GM21528 (cell line): ENCODE measurements at regions not wholly inside any gene's neighbourhood (a gene's known extent, or its start where the extent isn't known, plus 50 kb on each side); places are given as distances from the start of the nearest gene placed in this dataset.
"Not testable (repeated sequence)": the region's sequence is repeated elsewhere in the genome, so short reads cannot be mapped to it uniquely, and the experiment has no call there.

Source experiments
- ATAC-seq: cut with Tn5 transposase; IDR thresholded peaks from one replicate; pipeline ENCODE4 v1.9.1; 2021; ENCODE audit warnings: mild to moderate bottlenecking, moderate library complexity; ENCODE audit not compliant: unreplicated experiment, low FRiP score

DNA sequence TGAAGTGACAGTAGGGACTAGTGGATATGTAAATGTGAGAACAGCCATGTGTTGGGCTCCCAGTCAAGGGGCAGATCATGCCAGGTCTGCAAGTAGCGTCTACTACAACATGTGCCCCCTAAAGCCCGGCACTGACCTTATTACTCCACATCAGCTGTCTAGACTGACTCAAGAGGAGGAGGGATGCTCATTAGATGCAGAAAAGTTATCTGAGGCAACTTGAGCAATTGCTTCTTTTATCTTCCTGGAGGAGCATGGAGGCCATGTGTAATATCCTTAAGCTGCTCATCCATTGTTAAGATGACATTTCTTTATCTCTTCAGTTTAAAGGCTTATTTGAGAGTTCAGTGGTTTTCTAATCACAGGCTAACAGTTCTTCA, 404.7 kb upstream of the FLRT2 start:
- ATAC-seq = no peak

DNA sequence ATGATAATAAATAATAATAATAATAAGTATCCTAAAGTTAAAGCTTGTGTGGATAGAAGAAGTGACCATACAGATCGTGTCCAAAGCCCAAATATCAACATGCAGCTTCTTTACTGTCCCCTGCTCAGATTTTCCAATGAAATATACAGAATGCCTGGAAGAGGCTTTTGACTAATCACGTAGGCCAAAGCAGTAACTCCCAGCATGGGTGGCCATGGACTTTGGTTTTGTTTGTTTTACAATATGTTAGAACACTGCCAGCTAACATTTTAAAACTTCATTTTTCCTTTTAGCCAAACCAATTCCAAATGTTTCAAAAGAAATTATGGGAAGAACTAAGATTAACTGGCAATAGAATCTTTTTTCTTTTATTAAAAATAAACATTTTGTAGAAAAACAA, 400.0 kb upstream of the FLRT2 start:
- ATAC-seq = no peak

DNA sequence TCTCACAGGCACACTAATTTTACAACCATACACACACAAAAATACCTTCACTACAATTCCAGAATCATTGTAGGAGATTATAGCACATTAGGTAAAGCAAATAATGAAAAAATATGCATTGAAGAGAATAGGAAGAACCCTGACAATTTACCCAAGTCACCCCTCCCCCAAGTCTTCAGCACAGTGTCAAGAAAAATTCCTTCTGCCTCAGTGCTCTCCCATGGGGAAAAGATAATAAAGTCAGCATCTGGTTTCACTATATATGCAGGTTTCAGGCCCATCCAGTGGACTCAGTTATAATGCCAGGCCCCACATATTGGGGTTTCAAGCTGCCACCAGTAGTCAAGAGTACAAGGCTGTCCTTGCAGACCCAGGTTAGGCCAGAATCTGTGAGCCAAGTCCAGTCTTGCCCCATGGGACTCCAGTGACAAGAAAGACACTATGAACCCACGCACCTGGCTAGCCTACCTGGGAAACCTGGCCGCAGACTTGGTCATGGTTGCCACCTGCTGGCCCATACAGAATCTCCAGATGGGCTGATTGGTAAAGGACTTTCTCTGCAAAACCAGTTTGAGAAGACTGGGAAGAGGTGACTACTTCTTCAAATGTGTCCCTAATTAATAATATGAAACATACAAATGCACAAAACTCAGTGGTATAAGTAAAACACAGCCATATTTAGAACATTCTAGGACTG, 398.6 kb upstream of the FLRT2 start:
- ATAC-seq = no peak

DNA sequence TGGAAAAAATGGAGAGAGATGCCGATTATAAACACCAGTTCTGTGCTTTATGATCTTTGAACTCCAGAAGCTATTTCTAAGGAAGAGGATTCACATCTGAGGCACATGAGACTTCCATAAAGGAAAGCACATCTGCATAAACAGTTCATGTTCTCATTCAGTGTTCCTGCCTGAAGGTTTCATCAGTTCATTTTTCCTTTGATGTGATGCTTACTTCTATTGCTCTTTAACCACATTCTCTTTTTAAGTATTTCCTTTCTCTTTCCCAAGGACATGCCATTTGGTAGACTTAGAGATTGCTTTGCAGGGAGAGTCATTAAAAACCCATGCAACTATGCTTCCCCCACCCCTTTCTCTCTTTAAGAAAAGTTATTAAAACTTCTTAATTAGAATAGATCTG, 387.0 kb upstream of the FLRT2 start:
- ATAC-seq = no peak

DNA sequence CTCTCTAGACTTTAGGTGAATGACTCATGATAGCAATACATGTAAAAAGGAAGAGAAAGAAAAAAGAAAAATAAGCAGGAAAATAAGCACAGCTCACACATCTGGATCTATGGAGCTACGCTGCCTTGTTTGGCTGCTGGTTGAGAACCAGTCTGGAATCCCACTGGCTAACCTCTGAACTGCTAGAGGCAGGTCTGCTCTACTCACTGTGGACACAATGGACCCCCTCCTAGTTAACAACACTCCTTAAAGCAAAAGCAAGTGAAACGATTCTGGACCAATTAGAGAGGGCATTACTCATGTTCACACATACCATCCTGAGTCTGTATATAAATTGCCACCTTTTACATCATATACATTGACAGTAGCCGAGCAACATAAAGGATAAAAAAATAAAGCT, 383.2 kb upstream of the FLRT2 start:
- no peak for ATAC-seq

DNA sequence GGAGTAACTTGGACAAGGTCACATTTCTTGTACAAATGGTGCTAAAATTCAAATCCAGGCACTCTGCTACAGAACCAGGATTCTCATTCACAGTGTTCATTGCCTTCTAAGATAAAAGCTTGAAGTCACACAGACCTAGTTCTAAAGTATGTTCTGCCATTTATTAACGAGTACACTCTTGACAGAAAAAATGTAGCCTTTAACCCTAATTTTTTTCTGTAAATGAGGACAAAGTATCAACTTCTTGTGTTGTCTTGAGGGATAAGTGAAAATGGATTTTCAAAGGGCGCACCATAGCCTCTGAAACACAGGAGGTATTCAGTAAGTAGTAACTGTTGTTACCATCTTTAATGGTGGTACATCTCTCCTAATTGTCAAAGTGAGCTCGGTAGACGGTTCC, 379.8 kb upstream of the FLRT2 start:
- ATAC-seq = no peak

DNA sequence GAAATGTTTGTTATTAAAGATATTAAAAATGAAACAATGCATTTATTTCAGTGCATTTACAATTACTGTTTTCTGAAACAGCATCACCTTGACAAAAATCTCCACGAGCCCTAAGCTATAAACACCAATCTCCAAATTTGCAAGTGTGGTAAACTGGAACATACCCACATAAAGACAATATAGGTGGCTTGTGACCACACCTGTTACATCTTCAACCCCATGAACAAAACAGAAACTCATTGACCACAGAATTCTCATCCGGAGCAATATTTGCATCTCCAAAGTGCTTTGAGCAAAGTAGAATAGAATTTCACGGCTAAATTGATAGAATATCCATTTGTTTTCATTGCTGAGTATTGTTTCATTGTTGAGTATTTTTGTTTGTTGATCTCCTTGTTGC, 375.2 kb upstream of the FLRT2 start:
- ATAC-seq = no peak

DNA sequence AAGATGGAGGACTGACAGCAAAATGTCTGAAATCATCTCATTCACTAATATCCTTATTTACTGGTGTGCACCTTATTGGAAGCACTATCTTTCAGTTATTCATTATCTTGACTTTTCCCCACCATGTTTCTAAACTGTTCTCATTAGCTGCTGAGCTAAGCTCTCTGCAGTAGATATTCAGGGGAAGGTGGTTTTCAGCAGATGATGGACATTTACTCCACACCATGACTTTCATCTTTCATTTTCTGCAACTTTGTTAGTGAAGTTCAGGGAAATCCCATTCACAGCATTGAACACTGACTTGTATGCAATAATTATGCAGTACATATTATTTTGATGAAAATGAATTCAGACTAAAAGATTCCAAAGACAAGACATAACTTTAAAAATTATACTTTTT, 373.6 kb upstream of the FLRT2 start:
- ATAC-seq = no peak

DNA sequence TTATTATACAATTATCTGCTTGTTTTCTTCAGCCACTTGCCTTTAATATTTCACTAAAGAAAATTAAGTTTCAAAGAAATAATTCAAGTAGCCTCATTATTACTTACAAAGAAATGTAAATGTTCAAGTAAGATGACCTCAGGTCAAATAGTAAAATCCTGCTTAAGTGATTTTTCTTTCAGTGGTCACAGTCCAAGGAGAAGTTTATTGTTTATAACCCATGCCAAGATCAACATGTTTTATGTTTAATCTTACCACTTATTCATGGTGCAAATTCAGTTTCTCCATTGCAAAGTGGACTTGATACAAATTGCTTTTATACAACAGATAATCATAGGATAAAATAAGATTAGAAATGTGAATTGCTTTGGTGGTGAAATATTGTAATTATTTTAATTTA, 370.2 kb upstream of the FLRT2 start:
- no peak for ATAC-seq

DNA sequence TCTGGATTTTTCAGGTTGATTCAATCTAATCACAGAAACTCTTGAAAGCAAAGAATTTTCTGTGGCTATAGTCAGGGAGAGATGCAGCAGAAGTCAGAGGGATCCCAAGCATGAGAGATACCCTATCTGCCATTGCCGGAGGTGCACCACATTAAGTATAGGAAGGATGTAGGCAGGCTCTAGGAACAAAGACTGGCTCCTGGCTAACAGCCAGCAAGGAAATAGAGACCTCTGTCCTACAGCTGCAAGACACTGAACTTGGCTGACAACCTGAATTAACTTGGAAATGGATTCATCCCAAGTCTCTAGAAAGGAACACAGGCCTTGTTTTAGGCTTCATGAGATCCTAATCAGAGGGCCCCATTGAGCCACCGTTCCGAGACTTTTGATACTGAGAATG, 364.9 kb upstream of the FLRT2 start:
- no peak for ATAC-seq

DNA sequence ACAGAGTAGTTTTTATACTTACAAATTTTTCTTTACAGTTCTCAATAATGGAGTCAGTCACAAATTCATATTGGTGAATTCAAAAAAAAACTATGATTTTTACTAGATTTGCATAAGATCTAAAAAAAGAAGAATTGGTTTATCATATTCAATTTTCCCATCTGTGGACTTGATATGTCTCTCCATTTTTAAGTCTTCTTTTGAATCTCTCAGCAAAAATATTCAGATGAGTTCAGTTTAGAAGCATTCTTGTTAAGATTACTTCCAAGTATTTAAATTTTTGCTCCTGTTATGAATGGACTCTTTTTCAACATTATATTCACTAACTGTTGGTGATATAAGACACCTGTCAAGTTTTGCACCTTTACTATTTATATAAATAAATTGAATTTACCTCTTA, 360.6 kb upstream of the FLRT2 start:
- no peak for ATAC-seq

DNA sequence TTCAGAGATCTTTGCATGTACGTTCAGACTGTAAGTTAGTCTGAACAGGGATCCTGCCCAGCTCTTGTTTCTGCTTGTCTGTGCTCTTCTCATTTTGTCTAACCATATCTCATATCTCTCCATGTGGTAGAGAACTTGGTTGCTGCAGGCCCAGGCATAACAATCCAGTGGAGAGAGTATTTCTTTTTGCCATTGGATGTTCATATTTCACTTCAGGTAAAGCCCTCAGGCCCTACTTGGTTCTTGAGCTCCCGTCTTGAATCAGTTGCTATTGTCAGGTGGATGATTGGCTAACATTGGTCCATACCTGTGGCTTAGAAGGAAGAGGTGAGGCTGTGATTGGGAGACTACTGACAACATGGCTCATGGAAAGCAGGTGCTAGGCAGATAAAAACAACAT, 357.7 kb upstream of the FLRT2 start:
- ATAC-seq = no peak

DNA sequence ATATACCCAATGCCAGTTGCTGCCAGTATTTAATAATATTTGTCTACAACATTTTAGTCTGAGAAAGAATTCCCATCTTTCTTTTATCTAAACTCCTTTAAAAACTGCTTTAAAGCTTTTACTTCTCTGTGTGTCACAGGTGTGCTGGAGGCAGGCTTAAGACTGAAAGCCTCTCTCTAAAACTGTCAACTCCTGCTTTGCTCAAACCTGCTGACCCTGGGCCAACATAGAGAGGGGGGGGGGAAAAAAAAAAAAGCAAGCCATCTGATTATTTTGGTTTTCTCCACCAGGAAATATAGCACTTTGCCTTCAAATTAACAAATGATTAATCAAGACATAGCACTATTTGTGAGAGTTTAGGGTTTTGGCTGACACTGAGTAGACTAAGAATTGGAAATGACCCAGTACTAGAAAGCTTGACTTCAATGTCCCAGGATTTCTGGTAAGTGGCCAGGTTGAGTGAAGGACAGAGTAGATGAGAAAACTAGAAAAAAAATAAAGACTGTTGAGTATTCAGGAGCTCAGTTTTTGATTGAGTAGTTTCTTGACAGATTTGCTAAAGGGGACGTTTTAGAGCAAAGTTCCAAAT, 357.0 kb upstream of the FLRT2 start:
- no peak for ATAC-seq

DNA sequence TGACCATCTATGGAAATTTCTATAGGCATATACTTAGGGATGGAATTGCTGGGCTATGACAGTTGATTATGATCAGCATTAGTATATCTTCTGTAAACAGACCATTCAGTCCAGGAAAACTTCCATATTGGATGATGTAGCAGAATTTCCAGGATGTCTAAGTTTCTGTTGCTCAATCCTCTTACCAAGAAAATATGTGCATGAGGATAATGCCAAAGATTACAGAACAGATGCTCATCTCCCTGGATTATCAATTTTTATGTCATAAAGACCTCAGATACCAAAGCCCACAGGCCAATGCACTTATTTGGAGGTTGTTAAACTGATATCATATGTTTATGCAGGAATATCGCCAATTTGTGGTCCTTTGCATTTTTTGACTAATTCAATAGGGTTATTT, 354.4 kb upstream of the FLRT2 start:
- ATAC-seq = no peak

DNA sequence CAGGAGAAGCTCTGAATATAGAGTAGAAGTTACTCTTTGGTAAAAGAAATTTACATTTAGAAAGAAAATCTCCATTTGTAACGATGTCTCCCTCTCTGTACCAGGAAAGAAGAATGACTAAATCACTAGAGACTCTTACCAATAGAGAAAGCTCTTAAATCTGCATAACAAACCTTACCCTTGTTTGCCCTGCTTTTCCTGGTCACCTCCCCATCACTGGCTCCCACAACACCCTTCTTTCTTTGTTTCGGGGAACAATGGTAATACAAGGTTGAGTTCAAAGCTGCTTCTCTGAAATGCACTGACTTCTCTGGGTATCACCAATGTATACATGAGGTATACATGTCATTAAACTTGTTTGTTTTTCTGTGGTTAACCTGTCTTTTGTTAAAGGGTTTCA, 351.1 kb upstream of the FLRT2 start:
- ATAC-seq = no peak

DNA sequence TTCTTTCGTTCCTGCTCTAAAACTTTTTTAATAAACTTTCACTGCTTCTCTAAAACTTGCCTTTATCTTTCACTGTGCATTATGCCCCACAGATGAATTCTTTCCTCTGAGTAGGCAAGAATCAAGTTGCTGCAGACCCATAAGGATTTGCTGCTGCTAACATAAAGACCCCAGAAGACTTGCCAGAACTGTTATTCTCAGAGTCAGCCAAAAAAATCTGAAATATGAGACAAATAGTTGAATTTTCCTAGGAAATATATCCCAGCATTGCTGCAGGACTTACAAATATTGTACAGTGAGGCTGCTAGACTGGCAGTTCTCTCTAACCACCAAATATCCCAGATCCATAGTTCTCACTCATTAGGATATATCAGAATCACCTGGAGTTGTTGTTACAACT, 349.1 kb upstream of the FLRT2 start:
- ATAC-seq = no peak

DNA sequence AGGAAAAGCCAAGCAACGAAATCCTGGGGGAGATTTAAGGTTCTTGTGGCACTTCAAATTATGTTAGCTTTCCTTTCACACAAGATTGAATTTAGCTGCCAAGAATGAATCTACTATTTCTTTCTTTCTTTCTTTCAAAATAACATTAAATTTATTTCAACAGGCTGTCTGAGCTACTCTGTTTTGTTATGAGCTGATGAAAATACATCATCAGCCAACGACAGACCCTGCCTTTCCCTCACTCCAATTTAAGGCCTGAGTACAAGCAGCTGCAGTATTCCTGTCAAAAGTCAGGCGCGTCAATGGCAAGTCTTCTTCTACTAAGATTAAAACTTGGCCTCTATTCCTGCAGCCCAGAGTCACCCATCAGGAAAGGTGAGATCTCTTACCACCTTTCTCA, 347.7 kb upstream of the FLRT2 start:
- no peak for ATAC-seq

DNA sequence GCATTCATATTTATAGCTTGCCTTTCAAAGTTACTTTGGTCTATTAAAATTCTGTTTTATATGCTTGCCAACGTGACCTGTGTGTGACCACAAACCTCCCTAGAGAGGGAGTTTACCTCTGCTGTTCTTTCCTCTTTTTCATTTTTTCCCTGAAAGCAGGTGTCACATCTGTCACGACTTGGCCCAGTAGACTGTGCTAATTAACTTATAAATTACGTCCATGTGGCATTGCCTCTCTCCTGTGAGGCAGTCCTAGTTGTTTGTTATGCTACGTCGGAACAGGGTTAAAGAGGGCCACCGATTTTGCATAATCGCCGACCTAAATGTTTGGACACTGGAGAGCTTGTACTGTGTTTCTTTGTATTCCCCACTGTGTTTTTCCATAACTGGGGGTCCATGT, 343.9 kb upstream of the FLRT2 start:
- no peak for ATAC-seq

DNA sequence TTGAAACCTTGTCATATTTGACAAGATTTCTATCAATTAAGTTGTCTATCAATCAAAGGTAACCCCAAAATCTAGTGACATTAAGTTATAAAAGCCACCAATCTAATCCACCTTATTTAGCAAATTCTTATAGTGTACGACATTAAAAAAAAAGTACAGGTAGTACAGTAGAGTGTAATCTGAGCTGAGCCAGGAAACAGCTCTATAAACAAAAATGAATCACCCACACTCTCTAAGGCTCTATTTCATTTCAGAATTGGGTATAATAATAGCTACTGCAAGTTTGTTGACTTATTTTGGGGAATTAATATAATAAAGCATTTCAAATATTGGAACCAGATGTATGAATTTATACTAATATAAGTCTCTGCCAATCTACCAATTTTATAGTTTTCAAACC, 342.4 kb upstream of the FLRT2 start:
- no peak for ATAC-seq

DNA sequence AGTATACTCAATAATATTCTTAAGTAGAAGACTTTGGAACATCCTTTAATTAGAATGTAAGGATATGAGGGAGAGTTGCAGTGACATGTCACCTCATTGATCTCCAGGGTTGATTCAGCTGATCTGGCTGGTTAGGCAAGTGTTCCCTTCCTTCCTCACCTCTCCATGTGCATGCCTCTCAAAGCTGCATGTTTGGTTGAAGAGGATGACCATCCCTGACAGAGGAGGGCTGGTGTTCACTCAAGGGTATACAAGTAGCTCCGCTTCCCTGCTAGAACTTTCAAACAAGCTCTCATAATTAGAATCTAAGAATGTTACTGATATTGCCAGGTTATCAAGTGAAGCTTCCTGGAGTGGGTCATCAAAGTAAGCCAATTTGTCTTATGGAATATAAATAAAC, 341.1 kb upstream of the FLRT2 start:
- no peak for ATAC-seq

DNA sequence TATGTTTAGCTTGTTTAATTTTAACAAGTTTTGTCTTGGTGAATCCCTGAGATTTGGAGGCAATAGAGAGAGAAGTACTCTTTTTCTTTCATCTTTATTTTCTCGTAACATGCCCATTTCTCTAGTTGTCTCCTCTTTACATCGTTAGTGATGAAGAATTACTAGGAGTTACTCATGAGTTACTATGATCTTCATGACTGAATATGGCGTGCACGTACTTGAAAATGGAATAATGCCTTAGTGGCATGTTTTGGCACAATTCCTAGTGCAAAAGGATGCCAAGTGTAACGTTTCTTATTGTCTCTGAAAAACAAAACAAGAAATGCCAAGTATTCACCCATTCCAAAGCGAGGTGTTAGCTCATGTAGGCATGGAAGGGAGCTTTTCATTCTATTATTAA, 340.7 kb upstream of the FLRT2 start:
- ATAC-seq = not testable (repeated sequence)

DNA sequence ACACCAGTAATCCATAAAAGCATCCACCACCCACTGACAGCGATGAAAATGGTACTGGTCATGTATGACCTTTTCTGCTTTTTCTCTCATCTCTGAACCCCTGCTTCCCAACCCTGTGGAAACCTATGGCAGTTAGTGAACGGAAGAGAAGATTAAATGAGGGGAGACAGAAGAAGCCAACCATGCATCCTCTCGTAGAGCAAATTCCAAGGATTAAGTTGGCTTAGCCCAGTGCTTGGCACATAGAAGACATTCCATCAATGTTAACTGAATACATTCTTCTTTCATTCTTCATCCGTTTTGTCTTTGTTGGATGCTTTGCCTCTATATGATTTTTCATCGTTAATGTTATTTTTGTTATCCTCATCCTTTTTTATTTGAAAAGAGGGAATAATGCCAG, 339.7 kb upstream of the FLRT2 start:
- ATAC-seq = no peak

DNA sequence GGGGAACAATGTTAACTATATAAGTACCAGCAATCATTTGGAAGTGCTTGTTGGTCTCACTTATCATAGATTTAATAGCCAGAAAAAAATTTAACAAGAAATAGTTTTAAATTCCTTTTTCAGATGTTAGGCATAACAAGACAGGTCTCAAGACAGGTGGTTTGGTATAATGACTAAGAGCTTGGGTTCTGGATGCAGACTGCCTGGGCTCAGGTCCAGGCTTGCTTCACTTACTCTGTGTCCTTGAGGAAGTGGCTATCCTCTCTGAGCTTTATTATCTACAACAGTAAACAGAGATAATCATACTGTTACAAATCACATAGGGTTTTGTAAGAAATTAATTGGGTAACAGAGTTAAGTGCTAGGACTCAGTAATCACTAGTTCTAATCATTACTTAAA, 338.0 kb upstream of the FLRT2 start:
- no peak for ATAC-seq
